NCI-H1105 (cell line): ENCODE measurements at regions not wholly inside any gene's neighbourhood (a gene's known extent, or its start where the extent isn't known, plus 50 kb on each side); places are given as distances from the start of the nearest gene placed in this dataset.
"Not testable (repeated sequence)": the region's sequence is repeated elsewhere in the genome, so short reads cannot be mapped to it uniquely, and the experiment has no call there.

Experiments
- DNase-seq: peaks from one replicate; lab custom pipeline; 2025; lab: John Stamatoyannopoulos, UW

DNA sequence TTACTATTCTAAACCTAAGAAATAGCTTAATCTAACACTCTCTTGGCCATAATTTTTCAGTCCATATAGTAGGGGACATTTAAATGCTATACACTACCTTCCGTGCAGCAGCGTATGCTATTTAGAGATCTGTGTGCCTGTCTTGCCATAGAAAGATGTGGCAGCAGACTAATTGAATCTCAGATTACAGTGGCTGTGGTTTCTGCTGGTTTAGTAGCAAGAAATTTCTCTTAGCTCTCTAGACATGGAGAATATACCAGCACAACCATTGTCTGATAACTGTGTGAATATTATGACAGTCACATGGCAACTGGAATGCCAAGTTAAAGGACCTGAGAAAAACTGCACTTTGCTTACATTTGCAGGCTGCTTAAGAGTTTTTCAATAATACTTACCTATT lies 672.4 kb upstream of the MIR17HG start:
- DNase-seq: no peak

DNA sequence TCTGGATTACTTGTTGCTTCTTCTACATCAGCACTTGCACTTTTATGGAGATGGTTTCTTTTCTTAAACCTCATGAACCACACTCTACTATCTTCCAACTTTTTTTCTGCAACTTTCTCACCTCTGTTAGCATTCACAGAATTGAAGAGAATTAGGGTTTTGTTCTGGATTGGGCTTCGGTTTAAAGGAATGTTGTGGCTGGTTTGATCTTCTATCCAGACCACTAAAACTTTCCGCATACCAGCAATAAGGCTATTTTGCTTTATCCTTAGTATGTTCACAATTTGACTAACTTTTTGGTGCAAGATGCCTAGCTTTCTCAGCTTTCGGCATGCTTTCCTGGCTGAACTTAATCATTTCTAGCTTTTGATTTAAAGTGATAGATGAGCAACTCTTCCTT lies 666.7 kb upstream of the MIR17HG start:
- no peak for DNase-seq

DNA sequence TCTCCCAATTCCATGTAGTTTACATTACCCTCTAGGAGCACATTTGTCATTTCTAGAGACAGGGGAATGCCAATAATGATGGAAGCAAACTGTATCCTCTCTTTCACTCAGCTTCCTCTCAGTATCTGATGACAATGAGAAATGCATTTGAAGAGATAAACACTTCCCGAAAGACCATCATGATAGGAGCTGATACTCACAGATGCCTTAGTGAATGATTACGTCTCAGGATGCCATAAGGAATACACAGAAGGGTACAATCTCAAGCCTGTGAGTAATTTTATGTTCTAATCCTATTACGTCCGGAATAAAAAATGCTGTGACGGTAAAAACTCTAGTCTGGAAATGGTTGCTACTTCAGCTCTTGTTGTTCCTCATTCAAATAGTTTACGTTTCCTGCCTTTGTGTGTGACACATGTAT lies 663.8 kb upstream of the MIR17HG start:
- DNase-seq: no peak

DNA sequence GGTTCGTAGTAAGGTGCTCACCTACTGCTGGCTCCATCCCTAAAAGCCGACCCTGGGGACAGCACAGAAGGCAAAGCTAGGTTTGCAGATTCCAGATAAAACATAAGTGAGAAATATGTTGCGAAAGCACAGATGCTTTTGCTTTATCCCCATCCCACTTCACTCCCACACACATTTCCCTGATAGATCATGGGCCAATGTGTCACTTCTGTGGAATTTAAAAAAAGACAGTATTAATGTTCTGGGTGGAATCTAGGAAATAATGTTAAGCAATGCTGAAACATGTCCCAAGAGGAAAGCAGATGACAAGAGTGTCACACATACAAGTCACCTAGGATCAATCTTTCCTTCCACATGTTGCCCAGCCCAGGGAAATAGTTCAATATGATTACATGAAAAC lies 661.0 kb upstream of the MIR17HG start:
- no peak for DNase-seq

DNA sequence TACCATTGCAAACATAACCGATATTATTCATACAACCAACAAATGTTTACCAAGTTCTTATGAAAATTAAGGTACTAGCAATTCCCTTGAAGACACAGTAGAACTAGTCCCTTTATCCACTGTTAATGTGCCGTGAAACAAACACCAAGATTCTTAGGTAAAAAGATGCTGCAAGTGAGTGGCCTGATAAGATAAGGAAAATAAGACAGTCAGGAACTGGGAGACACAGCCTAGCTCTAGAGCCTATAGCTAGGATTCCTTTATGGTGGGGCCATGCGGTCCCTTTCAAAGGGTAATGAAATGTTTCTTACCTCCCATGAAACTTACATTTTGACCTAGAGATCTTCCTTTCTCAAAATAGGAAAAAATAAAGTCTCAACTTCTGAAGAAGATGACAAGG lies 658.4 kb upstream of the MIR17HG start:
- DNase-seq: no peak

DNA sequence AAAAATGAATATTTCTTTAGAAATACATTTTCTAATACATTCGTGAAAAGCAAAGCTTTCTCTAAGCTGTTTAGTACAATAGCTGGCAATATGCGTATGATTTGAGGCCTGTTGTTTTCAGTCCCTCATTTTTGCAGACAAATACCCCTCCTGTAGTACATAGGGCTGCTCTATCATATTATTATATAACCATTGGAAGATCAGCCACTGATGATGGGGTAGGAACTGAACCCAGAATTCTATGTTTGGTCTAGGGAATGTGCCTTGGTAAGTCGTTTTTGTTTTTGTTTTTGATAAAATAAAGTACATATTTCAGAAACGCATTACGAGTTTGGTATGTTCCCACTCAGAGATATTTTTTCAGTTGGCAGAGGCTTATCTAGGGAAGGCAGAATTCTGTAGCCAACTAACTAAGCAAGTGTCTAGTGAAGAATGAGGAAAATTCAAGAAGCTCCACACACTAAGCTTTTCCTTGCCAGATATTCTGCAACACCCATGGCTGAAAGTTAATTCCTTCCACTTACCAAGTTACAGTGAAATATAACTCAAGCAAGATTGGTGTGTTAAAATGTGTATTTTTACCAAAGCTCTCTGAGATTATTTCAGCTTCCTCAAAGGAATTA lies 656.9 kb upstream of the MIR17HG start:
- no peak for DNase-seq

DNA sequence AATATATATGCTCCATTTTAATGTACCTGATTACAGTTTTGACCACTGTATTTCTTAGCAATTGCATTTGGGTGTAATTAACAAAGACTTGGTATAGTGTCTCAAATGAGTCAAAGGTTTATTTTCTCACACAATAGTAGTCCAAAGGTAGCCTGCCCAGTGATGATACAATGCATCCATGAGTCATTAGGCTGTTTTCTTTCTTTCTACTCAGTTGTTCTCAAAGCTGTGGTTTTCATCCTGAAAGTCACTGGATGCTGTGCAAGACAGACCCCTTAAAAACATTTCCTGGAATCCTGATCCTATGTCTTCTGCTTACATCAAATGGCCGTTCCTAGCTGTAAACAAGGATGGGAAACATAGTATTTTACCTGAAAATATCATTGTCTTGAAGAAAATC lies 651.2 kb upstream of the MIR17HG start:
- no peak for DNase-seq

DNA sequence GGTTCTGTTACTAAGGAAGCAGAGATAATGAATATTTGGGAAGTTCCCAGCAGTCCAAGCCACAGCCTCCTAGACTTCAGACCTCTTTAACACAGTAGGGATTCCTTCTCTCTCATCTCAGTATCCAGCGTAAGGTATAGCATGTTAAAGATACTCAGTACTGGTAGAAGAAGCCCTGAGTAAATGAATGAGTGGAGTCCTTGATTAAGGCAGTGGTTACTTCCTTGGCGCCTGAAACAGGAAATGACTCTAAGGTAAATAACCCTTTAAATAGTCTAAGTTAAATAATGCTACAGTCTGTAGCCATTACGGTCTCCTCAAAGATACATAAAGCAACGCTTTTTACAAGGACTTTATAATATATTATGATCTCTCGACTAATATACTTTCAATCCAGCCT lies 650.8 kb upstream of the MIR17HG start:
- DNase-seq: no peak

DNA sequence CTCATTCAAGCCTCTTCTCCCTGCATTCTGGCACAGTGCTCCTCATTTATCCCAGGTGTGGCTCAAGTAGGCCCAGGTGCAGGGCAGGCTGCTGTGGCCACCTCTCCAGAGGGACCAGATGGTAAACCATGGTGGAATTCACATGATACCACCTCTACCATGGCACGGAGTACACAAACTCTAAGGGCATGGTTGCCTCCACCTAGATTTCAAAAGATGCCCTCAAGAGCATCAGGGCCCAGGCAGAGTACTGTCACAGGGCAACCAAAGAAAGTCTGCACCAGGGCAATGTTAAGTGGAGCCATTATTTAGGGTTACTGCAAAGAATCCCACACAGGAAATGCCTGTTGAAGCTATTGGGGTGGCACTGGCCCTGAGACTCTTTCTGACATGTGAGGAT lies 647.1 kb upstream of the MIR17HG start:
- no peak for DNase-seq

DNA sequence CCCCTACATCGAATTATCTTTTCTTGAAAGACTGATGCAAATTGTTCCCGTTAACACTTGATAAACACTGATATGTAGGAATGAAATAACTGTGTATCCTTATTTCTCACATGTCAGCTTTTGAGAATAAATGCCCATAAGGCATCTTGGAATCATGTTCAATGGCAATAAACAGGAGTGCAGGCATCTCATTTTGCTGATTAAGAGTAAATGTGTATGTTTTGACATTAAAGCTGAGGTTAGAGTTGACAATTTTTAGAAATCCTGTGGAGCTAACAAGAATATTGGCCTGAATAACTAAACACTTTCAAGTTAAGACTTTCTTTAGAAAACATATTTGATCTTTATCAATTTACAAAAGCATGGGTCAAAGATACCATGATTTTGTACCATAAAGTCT lies 646.2 kb upstream of the MIR17HG start:
- DNase-seq: no peak

DNA sequence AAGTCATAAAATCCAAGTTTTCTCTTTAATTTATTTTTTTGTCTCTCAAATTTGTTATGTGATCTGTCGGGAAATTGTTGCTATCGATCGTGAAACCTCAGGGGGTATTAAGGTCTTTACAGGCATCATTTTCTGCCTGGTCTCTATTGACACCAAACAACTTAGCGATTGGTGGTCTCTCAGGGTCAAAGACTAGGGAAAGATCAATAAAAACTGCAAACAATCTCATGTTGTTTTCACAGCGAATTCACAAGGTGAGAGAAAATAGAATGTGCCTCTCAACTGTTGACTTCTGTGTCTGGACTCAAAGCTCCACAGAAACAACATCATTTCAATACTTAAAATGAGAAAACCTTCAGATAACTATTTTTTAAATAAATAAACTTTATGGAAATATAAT lies 645.4 kb upstream of the MIR17HG start:
- no peak for DNase-seq

DNA sequence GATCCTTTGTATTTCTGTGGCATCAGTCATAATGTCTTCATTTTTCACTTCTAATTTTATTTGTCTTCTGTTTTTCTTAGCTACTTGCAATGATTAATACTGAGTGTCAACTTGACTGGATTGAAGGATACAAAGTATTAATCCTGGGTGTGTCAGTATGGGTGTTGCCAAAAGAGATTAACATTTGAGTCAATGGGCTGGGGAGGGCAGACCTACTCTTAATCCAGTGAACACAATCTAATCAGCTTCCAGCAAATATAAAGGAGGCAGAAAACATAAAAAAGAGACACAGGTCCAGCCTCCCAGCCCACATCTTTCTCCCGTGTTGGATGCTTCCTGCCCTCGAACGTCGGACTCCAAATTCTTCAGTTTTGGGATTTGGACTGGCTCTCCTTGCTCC lies 640.9 kb upstream of the MIR17HG start:
- no peak for DNase-seq

DNA sequence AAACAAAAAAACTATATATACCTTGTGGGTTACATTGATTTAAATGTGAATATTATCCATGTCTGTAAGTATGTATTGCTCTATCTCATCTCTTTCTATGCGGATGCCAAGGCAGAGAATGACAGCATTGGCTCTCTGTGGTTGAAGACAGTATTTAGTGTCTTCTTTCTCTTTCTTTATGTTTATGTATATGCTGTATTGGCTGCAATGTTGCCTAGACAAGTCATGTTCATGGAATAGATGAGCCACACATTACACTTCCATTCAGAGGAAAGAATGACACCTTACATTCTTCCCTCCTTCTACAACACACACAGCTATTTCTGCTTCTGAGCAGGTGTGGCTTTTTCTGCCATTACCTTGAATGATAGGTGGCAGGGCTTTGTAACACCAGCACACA lies 639.4 kb upstream of the MIR17HG start:
- no peak for DNase-seq

DNA sequence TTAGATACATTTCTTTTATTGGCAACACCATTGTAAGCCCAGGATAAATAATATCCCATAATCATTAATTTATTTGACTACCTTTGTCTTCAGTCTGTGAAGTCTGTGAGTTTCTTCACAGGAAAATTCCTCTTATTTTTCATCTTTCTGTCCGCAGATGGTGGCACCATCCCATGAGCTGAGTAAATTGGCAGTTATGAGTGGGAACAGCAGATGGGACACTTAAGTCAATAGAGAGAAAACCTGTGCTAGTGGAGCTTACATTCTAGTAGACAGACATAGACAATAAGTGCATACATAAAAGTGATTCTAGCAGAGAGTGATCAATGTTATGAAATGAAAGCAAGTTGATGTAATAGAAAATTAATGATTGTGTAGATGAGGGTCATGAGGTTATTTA lies 638.2 kb upstream of the MIR17HG start:
- DNase-seq: no peak

DNA sequence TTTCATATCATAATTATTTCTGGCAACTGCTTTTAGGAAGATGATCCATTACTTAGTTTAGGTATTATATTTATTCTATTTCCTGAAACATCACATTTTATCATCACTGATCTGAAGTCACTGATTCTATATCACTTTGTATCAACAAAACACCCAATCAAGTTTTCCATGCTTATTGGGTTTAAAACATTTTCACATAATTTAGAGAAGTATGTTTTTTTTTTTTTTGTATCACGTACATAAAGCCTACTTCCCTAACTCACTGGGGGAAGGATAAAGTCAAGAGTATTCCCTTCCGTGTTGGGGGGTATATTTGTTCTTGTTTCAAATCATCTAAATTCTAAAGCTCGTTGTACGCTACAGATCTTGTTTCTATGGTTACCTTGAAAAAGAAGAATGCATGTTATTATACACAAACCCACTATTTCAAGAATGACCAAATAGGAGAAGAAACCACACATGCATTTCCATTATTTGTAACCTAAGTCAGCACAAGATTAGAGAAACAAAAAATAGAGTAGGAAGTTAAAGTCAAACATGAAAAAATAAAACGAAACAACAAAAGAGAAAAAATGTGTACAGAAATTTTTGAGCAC lies 637.2 kb upstream of the MIR17HG start:
- DNase-seq: no peak

DNA sequence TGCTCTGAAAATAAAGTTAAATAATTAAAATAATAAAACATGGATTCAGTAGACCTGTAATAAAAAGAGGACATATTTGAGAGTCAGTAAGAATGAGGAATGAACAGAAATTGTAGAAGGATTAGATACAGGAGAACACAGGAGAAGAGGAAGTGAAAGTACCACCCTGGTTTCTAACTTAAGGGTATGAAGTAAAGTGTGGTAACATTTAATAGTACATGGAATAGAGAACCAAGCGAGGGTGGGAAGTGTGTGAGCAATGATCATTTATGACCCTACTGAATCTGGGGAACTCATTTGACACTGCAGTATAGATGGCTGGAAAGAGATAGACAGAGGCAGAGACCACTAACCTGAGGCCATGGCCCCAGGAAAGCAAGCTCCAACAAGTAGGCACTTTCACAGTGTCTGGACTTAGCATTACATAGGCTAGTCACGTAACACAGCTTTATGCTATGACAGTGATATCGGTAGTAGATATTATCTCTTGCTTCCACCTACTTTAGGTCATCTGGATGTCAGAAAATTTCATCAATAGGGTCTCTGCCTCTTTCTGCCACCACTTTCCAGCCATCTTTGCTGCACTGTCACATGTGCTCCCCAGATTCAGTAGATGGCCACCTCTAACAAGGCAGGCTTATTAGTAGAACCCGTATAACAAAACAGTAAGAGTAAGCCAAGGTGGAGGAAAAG lies 633.9 kb upstream of the MIR17HG start:
- DNase-seq: no peak

DNA sequence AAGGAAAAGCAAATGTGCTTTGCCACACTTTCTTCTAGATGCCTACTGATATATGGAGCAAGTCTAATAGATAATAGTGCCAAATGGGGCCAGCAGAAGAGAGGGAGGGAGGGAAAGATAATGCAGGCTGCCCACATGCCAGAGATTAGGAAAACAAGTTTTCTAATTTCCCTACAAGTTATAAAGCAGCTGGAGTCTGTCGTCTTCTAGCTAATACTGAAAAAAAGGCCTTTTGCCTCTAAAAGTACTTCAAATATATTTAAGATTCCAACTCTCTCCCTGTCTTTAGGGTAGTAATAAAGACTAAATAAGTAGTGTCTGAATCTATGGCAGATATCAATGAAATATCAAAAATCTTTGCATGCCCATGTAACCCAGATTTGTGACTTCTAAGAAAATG lies 632.0 kb upstream of the MIR17HG start:
- no peak for DNase-seq

DNA sequence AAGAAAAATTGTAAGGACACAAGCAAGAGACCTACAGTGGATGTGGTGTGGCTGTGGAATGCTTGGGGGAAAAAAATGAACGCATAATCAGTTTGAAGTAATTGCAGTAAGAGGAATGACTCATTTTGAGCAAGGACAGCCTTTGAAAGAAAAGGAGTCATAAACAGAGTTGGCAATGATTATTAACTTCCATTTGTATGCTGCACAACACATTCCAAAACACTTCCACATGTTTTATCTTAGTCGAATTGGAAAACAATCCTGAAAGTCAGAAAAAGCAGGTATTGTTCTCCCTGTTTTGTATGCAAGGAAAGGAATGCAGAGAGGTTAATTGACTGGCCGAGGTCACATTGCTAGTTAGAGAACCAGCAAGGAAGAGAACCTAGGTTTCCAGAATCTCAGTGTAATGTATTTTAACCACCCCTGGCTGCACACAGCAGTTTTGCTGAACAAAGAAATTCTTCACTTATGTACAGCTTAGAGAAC lies 630.0 kb upstream of the MIR17HG start:
- DNase-seq: no peak

DNA sequence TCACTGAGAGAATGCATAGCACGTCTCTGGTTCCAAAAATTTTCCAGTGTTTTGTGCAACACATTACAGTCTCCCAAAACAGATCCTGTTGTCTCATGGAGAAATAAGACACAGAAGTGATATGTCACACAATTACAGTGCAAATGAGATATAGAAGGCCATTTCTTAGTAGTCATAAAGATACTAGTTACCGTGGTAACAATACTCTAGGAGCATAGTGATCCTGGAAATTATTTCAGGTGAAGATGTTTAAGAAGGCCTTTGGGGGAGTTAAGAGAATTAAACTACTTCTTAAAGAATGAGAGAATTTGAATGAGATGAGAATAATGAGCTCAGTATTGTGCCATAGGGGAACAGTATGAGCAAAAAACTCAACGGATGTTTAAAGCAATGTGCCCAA lies 628.0 kb upstream of the MIR17HG start:
- DNase-seq: no peak

DNA sequence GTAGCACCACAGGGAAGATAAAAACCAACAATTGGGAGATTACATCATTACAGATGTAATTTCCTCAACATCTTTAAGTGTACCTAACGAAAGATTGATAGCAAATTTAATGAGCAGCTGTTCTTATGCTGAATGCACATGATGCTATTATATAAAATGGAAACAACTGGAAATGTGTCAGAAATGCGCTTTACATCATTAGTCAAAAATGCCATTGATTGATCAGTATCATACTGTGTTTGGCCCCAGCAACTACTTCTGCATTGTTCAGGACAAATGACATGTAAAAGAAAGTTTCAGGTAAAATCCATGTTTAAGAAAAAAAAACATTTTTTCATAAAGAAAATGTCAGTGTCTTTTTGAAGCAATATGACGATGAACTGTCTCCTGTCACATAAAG lies 625.5 kb upstream of the MIR17HG start:
- DNase-seq: no peak

DNA sequence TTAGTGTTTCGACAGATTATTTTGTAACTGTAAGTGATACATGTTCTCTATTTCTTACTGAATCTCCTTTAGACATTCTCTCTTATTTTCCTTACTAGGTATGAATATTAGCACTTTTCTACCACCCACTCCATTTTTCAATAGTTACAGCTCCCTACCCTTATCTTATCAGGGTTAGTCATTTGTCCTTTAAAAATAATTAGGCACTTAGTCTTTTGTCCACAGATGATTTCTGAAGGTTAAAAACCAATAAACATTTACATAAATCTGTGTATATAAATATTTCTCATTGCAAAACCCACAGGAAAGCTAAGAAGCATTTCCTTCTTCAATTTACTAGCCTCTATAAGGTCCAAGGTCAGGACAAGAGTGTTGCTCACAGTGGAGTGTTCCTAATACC lies 624.1 kb upstream of the MIR17HG start:
- no peak for DNase-seq

DNA sequence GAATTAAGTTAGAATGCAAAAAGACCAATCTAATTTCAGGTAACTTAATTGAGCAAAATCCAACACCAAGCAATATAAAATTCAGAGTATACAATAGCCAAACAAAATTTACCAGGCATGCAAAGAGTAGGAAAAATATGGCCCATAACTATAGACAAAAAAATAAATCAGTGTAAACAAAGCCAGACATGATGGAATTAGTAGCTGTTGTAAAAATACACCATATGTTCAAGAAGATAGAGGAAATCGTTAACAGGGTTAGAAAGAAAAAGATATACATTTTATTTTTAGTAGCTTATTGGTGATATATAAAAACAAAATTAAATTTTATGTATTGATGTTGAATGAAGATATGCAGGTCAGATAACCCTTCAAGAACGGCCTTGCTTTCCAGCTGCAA lies 621.1 kb upstream of the MIR17HG start:
- DNase-seq: no peak

DNA sequence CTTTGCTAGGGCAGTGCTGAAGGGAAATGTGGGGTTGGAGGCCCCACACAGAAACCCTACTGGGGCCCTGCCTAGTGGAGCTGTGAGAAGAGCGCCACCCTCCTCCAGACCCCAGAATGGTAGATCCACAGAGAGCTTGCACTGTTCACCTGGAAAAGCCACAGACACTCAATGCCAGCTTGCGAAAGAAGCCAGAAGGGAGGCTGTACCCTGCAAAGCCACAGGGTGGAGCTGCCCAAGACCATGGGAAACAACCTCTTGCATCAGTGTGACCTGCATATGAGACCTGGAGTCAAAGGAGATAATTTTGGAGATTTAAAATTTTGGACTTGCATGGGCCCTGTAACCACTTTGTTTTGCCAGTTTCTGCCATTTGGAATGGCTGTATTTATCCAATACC lies 615.4 kb upstream of the MIR17HG start:
- no peak for DNase-seq

DNA sequence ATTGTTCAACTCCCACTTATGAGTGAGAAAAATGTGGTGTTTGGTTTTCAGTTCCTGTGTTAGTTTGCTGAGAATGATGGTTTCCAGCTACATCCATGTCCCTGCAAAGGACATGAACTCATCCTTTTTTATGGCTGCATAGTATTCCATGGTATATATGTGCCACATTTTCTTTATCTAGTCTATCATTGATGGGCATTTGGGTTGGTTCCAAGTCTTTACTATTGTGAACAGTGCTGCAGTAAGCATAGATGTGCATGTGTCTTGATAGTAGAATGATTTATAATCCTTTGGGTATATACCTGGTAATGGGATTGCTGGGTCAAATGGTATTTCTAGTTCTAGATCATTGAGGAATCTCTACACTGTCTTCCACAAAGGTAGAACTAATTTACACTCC lies 613.0 kb upstream of the MIR17HG start:
- DNase-seq: not testable (repeated sequence)
